Neutrophil (primary cell): ENCODE measurements at regions not wholly inside any gene's neighbourhood (a gene's known extent, or its start where the extent isn't known, plus 50 kb on each side); places are given as distances from the start of the nearest gene placed in this dataset.

Source experiments
- H3K27ac ChIP-seq: fragments of 200-600 bp; sonication (generic); 2 replicates; pipeline ENCODE4 v1.5.1; 2016; ENCODE audit warnings: mild to moderate bottlenecking, moderate library complexity
- H3K27me3 ChIP-seq: fragments of 200-600 bp; sonication (generic); 2 replicates; pipeline ENCODE4 v1.6.0; 2016; ENCODE audit warnings: mild to moderate bottlenecking
- H3K36me3 ChIP-seq: fragments of 200-600 bp; sonication (generic); 2 replicates; pipeline ENCODE4 v1.5.1; 2017
- H3K4me1 ChIP-seq, 2 experiments: fragments of 200-600 bp in 1 of 2; sonication (generic) in 1 of 2; 1 replicate in 1 of 2; 2 replicates in 1 of 2; pipeline versions ENCODE4 v1.5.1 to v1.6.1; 2013 to 2016; ENCODE audit warnings: low read depth in 1 of 2, low read length in 1 of 2, mild to moderate bottlenecking in 1 of 2, moderate library complexity in 1 of 2; ENCODE audit not compliant: control insufficient read depth in 1 of 2, insufficient read depth in 1 of 2
- H3K4me3 ChIP-seq, 2 experiments: fragments of 200-600 bp in 1 of 2; sonication (generic) in 1 of 2; 1 replicate in 1 of 2; 2 replicates in 1 of 2; pipeline ENCODE4 v1.5.1; 2013 to 2016; ENCODE audit warnings: low read depth in 1 of 2, low read length in 1 of 2, mild to moderate bottlenecking in 1 of 2, moderate library complexity in 1 of 2
- H3K9me3 ChIP-seq: fragments of 200-600 bp; sonication (generic); 2 replicates; pipeline ENCODE4 v1.5.1; 2016
- CTCF ChIP-seq: fragments of 200-600 bp; sonication (generic); IDR thresholded peaks from 2 replicates; pipeline ENCODE4 v1.5.1; 2016; ENCODE audit warnings: antibody characterized with exemption

GRCh38 chr5:3281366-3281765 lies 314.3 kb upstream of the IRX1 start:
- H3K4me3 ChIP-seq: no peak overlapping the region
- no peaks in the 10 kb centered on the region for H3K27me3 ChIP-seq
- no peaks in the 10 kb centered on the region for H3K9me3 ChIP-seq
- no peak overlapping the region for H3K27ac ChIP-seq
- no peaks in the 10 kb centered on the region for H3K4me1 ChIP-seq
- no peaks in the 10 kb centered on the region for H3K36me3 ChIP-seq
- TF ChIP-seq CTCF: no peak

GRCh38 chr5:3278643-3279042 lies 317.0 kb upstream of the IRX1 start:
- Histone ChIP-seq H3K27me3 (no peaks in the 10 kb centered on the region), H3K9me3 (no peaks in the 10 kb centered on the region), H3K36me3 (no peaks in the 10 kb centered on the region), H3K4me3 (no peak overlapping the region), H3K4me1 (no peaks in the 10 kb centered on the region), H3K27ac (no peak overlapping the region)
- TF ChIP-seq CTCF: no peak

- no peaks in the 10 kb centered on the region for H3K4me1 ChIP-seq
- H3K4me3 ChIP-seq: no peak overlapping the region
- no peak overlapping the region for H3K27ac ChIP-seq
- no peaks in the 10 kb centered on the region for H3K9me3 ChIP-seq
- H3K27me3 ChIP-seq: no peaks in the 10 kb centered on the region
- TF ChIP-seq CTCF: no peak
- no peaks in the 10 kb centered on the region for H3K36me3 ChIP-seq
Measured at GRCh38 chr5:3277590-3278196, 317.9 kb upstream of the IRX1 start.

- no peak overlapping the region for H3K27ac ChIP-seq
- no peaks in the 10 kb centered on the region for H3K9me3 ChIP-seq
- H3K4me3 ChIP-seq: no peak overlapping the region
- H3K27me3 ChIP-seq: no peaks in the 10 kb centered on the region
- H3K36me3 ChIP-seq: no peaks in the 10 kb centered on the region
- no peak for TF ChIP-seq CTCF
- H3K4me1 ChIP-seq: no peaks in the 10 kb centered on the region
Measured at GRCh38 chr5:3276896-3277295, 318.7 kb upstream of the IRX1 start.

GRCh38 chr5:3269395-3270169 lies 326.1 kb upstream of the IRX1 start:
- H3K4me1 ChIP-seq: no peaks in the 10 kb centered on the region
- no peaks in the 10 kb centered on the region for H3K27me3 ChIP-seq
- H3K36me3 ChIP-seq: no peaks in the 10 kb centered on the region
- H3K9me3 ChIP-seq: no peaks in the 10 kb centered on the region
- H3K27ac ChIP-seq: no peak overlapping the region
- TF ChIP-seq CTCF: no peak
- H3K4me3 ChIP-seq: no peak overlapping the region
